PC-9 (cell line): ENCODE measurements at regions not wholly inside any gene's neighbourhood (a gene's known extent, or its start where the extent isn't known, plus 50 kb on each side); places are given as distances from the start of the nearest gene placed in this dataset.

Source experiments
- BruUV-seq: library from RNA; stranded (reverse); fragments of 400-500 nt; replicated peaks from 2 replicates; lab custom pipeline; 2021; lab: Mats Ljungman, UMichigan
- CTCF ChIA-PET: fragments of 300-600 bp; sonication (Branson Sonifier 250); formaldehyde crosslinking; loops from one replicate; lab custom pipeline; 2022; ENCODE audit warnings: antibody characterized with exemption; lab: Charles Lee
- POLR2A ChIA-PET: fragments of 300-600 bp; sonication (Branson Sonifier 250); formaldehyde crosslinking; loops from one replicate; lab custom pipeline; 2022; ENCODE audit warnings: antibody characterized with exemption; ENCODE audit not compliant: unreplicated experiment; lab: Charles Lee
- DNase-seq, 2 experiments: peaks; one replicate each; pipeline versions ENCODE4 v3.0.0 to v3.0.0-alpha.2; 2015 to 2022; ENCODE audit warnings: mixed read lengths in 1 of 2
- H2AFZ ChIP-seq: fragments of 200-600 bp; sonication (generic); 2 replicates; pipeline ENCODE4 v1.8.1; 2017; ENCODE audit warnings: antibody characterized with exemption
- H3F3A ChIP-seq: fragments of 200-600 bp; sonication (generic); 2 replicates; pipeline ENCODE4 v1.8.1; 2017; ENCODE audit warnings: antibody characterized with exemption, mild to moderate bottlenecking, low read depth; ENCODE audit not compliant: insufficient read depth
- H3K27ac ChIP-seq: fragments of 200-600 bp; sonication (generic); 2 replicates; pipeline ENCODE4 v1.6.1; 2016; ENCODE audit warnings: mixed run types
- H3K27me3 ChIP-seq: fragments of 200-600 bp; sonication (generic); 2 replicates; pipeline ENCODE4 v1.6.1; 2016; ENCODE audit warnings: low read depth, mixed run types; ENCODE audit not compliant: insufficient read depth
- H3K36me3 ChIP-seq: fragments of 200-600 bp; sonication (generic); 2 replicates; pipeline ENCODE4 v1.6.1; 2016; ENCODE audit warnings: low read depth, mixed run types
- H3K4me1 ChIP-seq: fragments of 200-600 bp; sonication (generic); replicated peaks from 2 replicates; pipeline ENCODE4 v1.6.1; 2016; ENCODE audit warnings: mixed run types; ENCODE audit not compliant: insufficient read depth
- H3K4me2 ChIP-seq: fragments of 200-600 bp; sonication (generic); 2 replicates; pipeline ENCODE4 v1.6.1; 2017; ENCODE audit warnings: mixed run types
- H3K4me3 ChIP-seq: fragments of 200-600 bp; sonication (generic); 2 replicates; pipeline ENCODE4 v1.6.1; 2016; ENCODE audit warnings: mixed run types
- H3K79me2 ChIP-seq: fragments of 200-600 bp; sonication (generic); 2 replicates; pipeline ENCODE4 v1.6.1; 2017; ENCODE audit warnings: low read depth, mixed run types
- H3K9me2 ChIP-seq: fragments of 200-600 bp; sonication (generic); 2 replicates; pipeline ENCODE4 v1.8.1; 2017; ENCODE audit warnings: mild to moderate bottlenecking; ENCODE audit not compliant: insufficient read depth
- H3K9me3 ChIP-seq: fragments of 200-600 bp; sonication (generic); 2 replicates; pipeline ENCODE4 v1.8.1; 2016; ENCODE audit warnings: low read depth; ENCODE audit not compliant: insufficient read depth
- H4K20me1 ChIP-seq: fragments of 200-600 bp; sonication (generic); 2 replicates; pipeline ENCODE4 v1.8.1; 2017; ENCODE audit not compliant: insufficient read depth
- CTCF ChIP-seq: fragments of 200-600 bp; sonication (generic); conservative IDR thresholded peaks from 2 replicates; pipeline ENCODE4 v1.6.1; 2017; ENCODE audit warnings: mixed run types, antibody characterized with exemption, mild to moderate bottlenecking, moderate library complexity
- EZH2 ChIP-seq: fragments of 200-600 bp; sonication (generic); IDR thresholded peaks from 2 replicates; pipeline ENCODE4 v1.8.0; 2017; ENCODE audit warnings: antibody characterized with exemption, low read depth
- intact Hi-C: fragments of 100-400 bp; cut with micrococcal nuclease; formaldehyde crosslinking; loops from one replicate; pipeline ENCODE4 v1.10.0; 2022; ENCODE audit not compliant: unreplicated experiment

- TF ChIP-seq EZH2 (no peak), CTCF (no peak)
- Histone ChIP-seq H3K9me2 (no peaks in the 10 kb centered on the region), H3K4me2 (no peak overlapping the region), H2AFZ (no peak overlapping the region), H3K36me3 (no peaks in the 10 kb centered on the region), H3K27ac (no peak overlapping the region), H4K20me1 (no peaks in the 10 kb centered on the region), H3F3A (no peaks in the 10 kb centered on the region), H3K4me3 (no peak overlapping the region), H3K79me2 (no peaks in the 10 kb centered on the region), H3K9me3 (no peaks in the 10 kb centered on the region), H3K4me1 (no peaks in the 10 kb centered on the region), H3K27me3 (peaks cover 19% of the 10 kb centered on the region)
- ChIA-PET POLR2A (no interaction called here), CTCF (no interaction called here)
- no TSS peak for BruUV-seq
- DNase-seq, result no peak
- intact Hi-C loops, result no loop called here
These were observed 96.9 kb upstream of the ADAMTS18 start for GRCh38 chr16:77531752-77532151.

GRCh38 chr16:77536809-77537208 lies 102.0 kb upstream of the ADAMTS18 start:
- ChIA-PET POLR2A (no interaction called here), CTCF (no interaction called here)
- no peak overlapping the region for H3K4me3 ChIP-seq
- H3K36me3 ChIP-seq, result no peaks in the 10 kb centered on the region
- no peak overlapping the region for H2AFZ ChIP-seq
- no peaks in the 10 kb centered on the region for H4K20me1 ChIP-seq
- no peak overlapping the region for H3K4me2 ChIP-seq
- intact Hi-C loops, result no loop called here
- BruUV-seq, result no TSS peak
- no peaks in the 10 kb centered on the region for H3K79me2 ChIP-seq
- TF ChIP-seq CTCF, result no peak
- TF ChIP-seq EZH2, result no peak
- no peak for DNase-seq
- no peaks in the 10 kb centered on the region for H3K4me1 ChIP-seq
- no peaks in the 10 kb centered on the region for H3F3A ChIP-seq
- peaks cover 35% of the 10 kb centered on the region for H3K27me3 ChIP-seq
- H3K27ac ChIP-seq, result no peak overlapping the region
- no peaks in the 10 kb centered on the region for H3K9me3 ChIP-seq
- no peaks in the 10 kb centered on the region for H3K9me2 ChIP-seq

- H2AFZ ChIP-seq, result no peak overlapping the region
- no TSS peak for BruUV-seq
- H4K20me1 ChIP-seq, result no peaks in the 10 kb centered on the region
- intact Hi-C loops, result no loop called here
- H3K4me3 ChIP-seq, result no peak overlapping the region
- ChIA-PET CTCF (no interaction called here), POLR2A (no interaction called here)
- no peaks in the 10 kb centered on the region for H3K9me2 ChIP-seq
- no peaks in the 10 kb centered on the region for H3K36me3 ChIP-seq
- H3K9me3 ChIP-seq, result no peaks in the 10 kb centered on the region
- H3K27ac ChIP-seq, result no peak overlapping the region
- no peaks in the 10 kb centered on the region for H3F3A ChIP-seq
- no peaks in the 10 kb centered on the region for H3K79me2 ChIP-seq
- no peak for DNase-seq
- TF ChIP-seq CTCF (no peak), EZH2 (no peak)
- no peaks in the 10 kb centered on the region for H3K4me1 ChIP-seq
- peaks cover 58% of the 10 kb centered on the region for H3K27me3 ChIP-seq
- H3K4me2 ChIP-seq, result no peak overlapping the region
These were observed 104.7 kb upstream of the ADAMTS18 start for GRCh38 chr16:77539421-77540034.
